HG03432 (cell line): ENCODE measurements at regions not wholly inside any gene's neighbourhood (a gene's known extent, or its start where the extent isn't known, plus 50 kb on each side); places are given as distances from the start of the nearest gene placed in this dataset.

Source experiments
- ATAC-seq: cut with Tn5 transposase; IDR thresholded peaks from one replicate; pipeline ENCODE4 v1.9.1; 2021; ENCODE audit warnings: mild to moderate bottlenecking, moderate library complexity; ENCODE audit not compliant: unreplicated experiment

DNA sequence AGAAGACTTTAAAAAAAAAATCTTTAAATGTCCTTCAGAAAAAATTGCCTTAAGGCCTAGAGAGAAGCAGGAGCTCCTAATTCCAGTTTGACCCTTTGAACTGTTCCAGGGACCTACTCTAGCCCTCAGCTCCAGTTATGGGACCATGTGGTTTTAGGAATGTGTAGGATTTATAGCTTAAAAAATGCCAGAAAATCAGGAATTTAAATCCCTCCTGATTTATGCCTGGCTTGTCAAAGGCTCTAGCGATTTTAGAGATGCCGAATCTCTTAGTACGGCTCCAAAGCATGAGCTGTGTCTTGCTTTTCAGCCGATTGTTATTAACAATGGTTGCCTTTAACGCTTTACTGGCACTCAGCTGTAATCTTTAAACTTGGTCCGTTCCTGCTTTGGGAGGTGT, 130.6 kb upstream of the NPVF start:
- ATAC-seq, result no peak

- no peak for ATAC-seq
Observed at GRCh38 chr7:25359471-25360059, 131.3 kb upstream of the NPVF start.

DNA sequence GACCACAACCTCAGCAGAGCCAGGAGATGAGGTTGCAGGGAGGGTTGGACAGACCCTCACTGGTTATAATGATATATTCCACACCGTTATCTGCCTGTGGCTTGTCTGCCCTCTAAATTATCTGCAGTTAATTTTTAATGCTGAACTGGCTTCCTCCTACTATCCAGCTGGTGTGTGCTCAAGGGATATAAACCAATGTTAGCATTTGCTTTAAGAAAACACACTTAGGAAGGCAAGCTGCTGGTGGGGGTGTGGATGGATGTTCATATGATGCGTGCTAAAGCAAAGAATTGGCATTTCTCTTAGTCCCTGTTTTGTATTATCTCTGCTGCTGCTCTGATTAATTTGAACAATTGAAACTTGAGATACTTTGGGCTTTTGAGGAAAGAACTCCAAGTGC, 132.2 kb upstream of the NPVF start:
- no peak for ATAC-seq

- no peak for ATAC-seq
Observed at GRCh38 chr7:25361387-25361786, 133.1 kb upstream of the NPVF start.

DNA sequence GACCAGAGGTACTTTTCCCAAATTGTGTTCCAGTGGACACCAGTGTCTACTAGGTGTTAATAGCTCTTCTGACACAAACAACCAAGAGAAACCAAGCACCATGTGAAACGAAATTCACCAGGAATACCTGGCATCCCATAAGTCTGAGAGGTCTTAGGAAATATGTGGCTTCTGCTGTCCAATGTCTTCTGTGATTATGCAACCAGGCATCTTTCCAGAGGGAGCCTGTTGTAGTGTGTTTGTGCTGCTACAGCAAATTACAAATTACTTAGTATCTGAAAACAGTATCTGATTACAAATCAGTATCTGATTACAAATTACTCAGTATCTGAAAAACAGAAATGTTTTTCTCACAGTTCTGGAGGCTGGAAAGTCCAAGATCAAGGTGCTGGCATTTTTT, 133.6 kb upstream of the NPVF start:
- no peak for ATAC-seq

DNA sequence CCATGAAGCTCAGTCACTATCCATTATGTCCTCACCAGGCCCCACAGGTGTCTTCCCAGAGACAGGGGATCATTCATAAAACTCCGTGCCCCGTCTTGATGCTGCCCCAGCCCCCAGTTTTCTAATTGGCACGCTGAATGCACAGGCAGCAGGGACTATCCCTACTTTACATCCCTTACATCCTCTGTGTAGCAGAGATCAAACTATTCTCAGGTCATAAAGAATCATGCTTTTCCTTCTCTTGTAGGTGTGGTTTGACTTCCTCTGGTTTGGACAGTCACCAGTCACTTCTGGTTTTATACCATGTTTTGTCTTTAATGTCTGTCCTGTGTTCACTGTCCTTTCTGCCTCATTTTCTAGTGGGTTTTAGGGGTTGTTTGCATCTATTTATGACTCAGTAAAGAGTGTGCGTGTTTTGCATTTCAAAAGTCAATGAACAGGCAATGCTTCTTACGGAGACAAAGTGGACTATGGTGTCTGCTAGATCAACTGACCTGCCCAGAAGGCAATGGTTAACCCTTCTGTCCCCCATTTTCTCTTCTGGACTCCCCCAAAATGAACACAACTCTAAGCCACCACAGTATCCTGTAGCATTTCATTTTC, 140.4 kb upstream of the NPVF start:
- ATAC-seq, result no peak

- no peak for ATAC-seq
Observed at GRCh38 chr7:25369786-25370185, 141.5 kb upstream of the NPVF start.

GRCh38 chr7:25371972-25372371, 143.7 kb upstream of the NPVF start:
- ATAC-seq, result no peak

- no peak for ATAC-seq
Observed at GRCh38 chr7:25375805-25376600, 147.7 kb upstream of the NPVF start.

DNA sequence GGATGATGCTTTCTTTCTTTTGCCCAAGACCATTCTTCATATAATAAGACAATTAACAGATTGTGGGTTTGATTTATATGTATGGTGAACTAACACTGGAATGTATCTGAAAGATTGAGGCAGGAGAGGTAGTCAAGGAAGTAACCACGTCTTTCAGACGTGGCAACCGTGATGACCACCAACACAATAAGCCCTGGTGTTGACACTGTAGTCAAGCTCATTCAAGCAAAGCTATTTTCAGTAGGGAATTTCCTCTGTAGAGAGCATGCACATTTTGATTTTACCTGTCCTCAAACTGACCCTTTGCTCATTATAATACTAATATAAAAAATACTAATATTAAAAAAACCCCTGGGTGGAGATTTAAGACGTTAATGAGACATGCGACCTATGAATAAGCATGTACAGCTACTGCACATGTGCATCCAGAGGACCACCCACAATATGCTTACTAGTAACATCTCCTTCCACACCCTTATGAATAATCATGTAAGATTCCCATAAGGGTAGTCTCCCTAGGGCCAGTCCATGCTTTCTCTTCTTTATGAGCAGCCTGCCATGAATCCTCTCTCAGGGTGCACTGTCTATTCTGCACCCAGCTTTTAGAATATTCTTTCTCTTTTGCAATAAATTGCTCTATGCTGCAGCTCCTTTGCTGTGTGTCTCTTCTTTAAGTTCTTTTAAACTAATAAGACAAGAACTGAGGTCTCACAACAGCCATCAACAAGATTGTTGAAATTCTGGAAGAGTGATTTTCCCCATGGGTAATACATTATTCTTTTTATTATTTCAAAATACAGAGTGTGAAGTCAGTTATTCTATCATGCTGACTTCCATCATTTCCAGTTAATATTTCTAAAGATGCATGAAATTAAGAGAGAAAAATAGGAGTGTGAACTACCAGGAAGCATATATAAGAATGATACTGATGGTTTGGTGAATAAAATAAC, 151.3 kb upstream of the NPVF start:
- no peak for ATAC-seq

DNA sequence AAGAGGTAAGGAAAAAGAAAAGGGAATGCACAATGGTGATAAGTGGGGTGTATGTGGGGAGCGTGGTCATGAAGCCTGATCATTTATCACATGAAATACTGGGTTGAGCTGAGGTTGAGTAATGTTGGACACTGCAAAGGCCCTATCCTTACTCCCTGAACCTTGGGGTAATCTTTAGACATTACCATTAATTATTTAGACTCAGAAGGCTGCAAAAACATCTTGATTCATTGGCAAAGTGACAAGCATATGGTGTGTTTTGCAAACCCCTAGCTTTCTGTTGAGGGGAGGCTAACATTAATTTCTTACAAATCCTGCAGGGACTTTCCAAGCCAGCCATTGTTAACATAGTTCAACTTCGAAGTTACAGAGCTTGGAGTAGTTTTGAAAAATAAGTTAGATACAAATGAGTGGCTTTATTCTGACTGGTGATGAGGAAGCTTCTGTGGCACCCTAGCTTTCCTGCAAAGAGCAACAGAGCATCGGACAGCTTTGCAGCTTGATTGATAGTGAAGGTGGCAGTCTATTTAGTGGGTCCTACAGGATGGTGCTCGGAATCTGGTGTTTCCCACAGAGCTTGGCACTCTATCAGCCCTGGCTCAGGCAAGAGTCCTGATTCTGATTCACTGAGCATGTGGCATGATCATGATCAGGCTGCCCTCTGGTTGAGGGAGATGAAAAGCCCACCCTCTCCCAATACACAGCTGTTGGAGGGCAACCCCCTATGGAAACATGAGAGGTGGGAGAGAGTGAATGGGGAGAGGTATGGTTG, 153.7 kb upstream of the NPVF start:
- no peak for ATAC-seq

GRCh38 chr7:25382869-25383268, 154.6 kb upstream of the NPVF start:
- ATAC-seq, result no peak

- ATAC-seq, result no peak
Observed at GRCh38 chr7:25383402-25383801, 155.1 kb upstream of the NPVF start.

DNA sequence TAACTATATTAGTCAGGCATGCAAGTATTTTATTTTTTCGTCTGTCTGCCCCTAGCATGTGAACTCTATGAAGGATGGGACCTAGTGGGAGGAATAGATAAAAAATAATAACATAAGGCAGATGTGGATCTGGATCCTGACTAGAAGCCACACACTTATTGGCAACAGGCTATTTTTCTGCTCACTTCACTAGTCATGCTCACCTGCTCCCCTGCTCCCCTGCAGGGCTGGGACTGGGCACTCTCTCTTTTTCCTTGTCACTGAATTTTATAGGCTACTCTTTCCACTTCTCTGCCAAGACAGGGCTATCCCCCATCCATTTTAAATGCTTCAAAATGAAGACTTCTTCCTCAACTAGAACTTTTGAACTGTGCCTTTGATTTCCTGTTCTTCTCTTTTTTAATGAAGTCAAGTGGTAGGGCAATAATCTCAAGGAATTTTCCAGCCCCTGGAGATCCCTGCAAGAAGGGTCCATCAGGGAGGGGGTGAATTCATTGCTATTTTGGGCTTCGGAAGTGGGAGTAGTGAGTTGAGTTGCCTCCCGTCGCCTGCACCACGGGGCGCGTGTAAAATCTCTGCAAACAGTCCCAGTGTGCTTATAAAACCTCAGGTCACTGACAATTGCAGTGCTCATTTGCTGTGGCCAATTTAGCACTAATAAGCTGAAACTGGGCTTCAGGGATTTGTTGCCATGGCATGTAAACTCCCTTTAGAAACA, 156.7 kb upstream of the NPVF start:
- ATAC-seq, result no peak

DNA sequence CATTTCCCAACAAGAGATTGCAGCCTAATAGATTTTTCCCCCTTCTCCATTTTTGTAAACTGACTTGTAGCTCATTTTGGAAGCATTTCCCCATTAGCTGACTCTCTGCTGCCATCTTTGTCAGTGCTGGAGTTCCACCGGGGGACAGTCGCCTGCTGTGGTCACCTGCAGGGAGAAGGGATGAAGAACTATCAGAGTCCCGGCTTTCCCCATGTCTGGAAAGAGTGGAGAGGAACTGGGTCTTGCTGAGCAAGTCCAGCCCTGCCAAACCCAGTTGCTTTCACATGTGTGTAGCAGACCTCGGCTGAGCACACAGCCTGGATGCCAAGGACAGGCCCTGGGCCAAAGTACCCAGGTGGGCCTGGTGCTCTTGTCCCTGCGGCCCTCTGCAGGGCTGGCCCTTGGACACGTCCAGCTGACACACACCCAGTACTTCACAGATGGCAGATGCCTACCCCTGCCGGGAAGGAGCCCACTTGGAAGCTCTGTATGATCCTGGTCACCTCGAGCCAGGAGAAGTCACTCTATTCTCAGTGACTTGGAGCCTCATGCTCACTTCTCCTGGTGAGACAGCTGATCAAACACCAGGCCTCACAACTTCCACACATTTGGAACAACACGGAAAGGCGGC, 157.3 kb upstream of the NPVF start:
- no peak for ATAC-seq

GRCh38 chr7:25386311-25386744, 158.0 kb upstream of the NPVF start:
- ATAC-seq, result no peak

DNA sequence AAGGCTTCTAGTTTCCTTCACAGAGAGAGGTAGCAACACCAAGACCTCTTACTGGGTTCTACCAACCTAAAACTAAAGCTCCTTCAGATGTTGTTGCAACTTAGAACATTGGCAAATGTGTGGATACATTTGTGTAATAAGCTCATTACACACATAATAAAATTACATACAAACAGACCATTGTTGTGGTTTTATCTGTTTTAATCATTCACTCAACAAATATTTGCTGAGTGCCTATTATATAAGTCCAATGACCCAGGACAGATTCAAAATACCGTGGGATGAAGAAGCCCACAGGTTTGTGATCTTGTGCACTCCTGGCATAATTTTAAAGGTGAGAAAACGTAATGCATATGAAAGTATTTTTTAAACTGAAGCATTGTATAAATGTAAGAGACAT, 160.4 kb upstream of the NPVF start:
- no peak for ATAC-seq

- ATAC-seq, result no peak
Observed at GRCh38 chr7:25389489-25390106, 161.3 kb upstream of the NPVF start.

DNA sequence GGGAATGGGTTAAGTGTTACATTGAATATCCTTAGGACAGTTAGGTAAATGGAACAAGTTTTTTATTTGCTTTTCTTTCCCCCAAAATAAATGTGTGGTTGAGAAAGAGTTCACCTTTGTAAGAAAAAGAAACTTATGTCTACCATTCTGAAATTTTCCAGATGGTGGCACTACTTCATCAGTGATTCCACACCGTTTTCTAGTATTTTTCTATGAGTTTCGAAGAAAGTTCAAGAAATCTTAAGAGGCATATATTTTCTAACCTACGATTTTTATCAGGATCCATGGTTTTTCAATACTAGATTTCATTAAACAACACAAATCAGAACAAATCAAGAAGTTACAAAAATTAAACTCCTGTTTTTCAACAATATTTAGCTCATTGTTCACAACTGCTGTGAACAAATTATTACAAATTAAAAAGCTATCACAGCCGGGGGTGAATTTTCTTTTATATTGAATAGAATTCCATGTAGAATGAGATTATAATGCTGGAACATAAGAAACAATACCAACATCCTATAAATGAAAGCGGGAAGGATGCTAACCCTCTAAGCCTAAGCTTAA, 163.1 kb upstream of the NPVF start:
- ATAC-seq, result no peak
